ENCODE measurements at regions not wholly inside any gene's neighbourhood (a gene's known extent, or its start where the extent isn't known, plus 50 kb on each side); places are given as distances from the start of the nearest gene placed in this dataset.
"Not testable (repeated sequence)": the region's sequence is repeated elsewhere in the genome, so short reads cannot be mapped to it uniquely, and the experiment has no call there.

GRCh38 chr3:26193558-26193957, 403.7 kb downstream of the OXSM start:
- peak; percentile 49 to 56 for DNase-seq

GRCh38 chr3:26196781-26197180, 406.9 kb downstream of the OXSM start:
- no peak for DNase-seq

GRCh38 chr3:26198609-26199008, 408.7 kb downstream of the OXSM start:
- DNase-seq: no peak

GRCh38 chr3:26202169-26202568, 412.3 kb downstream of the OXSM start:
- no peak for DNase-seq

GRCh38 chr3:26205475-26205874, 415.6 kb downstream of the OXSM start:
- DNase-seq: peak in 1 of 2 experiments; percentile 6

- no peak for DNase-seq
These were observed 414.4 kb upstream of the LRRC3B start for GRCh38 chr3:26208201-26208600.

GRCh38 chr3:26229801-26230200, 392.8 kb upstream of the LRRC3B start:
- no peak for DNase-seq

GRCh38 chr3:26233374-26233773, 389.2 kb upstream of the LRRC3B start:
- DNase-seq: no peak

- no peak for DNase-seq
These were observed 386.0 kb upstream of the LRRC3B start for GRCh38 chr3:26236531-26236930.

GRCh38 chr3:26237036-26237682, 385.4 kb upstream of the LRRC3B start:
- DNase-seq: no peak

- not testable (repeated sequence) for DNase-seq
These were observed 378.0 kb upstream of the LRRC3B start for GRCh38 chr3:26244586-26244985.

GRCh38 chr3:26245236-26245635, 377.3 kb upstream of the LRRC3B start:
- no peak for DNase-seq

- DNase-seq: no peak
These were observed 375.7 kb upstream of the LRRC3B start for GRCh38 chr3:26246901-26247300.

- DNase-seq: no peak
These were observed 374.9 kb upstream of the LRRC3B start for GRCh38 chr3:26247712-26248111.

- DNase-seq: no peak
These were observed 370.6 kb upstream of the LRRC3B start for GRCh38 chr3:26252001-26252400.

GRCh38 chr3:26256224-26256623, 366.3 kb upstream of the LRRC3B start:
- DNase-seq: no peak

GRCh38 chr3:26259176-26259575, 363.4 kb upstream of the LRRC3B start:
- DNase-seq: no peak

- DNase-seq: no peak
These were observed 362.4 kb upstream of the LRRC3B start for GRCh38 chr3:26260139-26260538.

- no peak for DNase-seq
These were observed 357.9 kb upstream of the LRRC3B start for GRCh38 chr3:26264708-26265107.

GRCh38 chr3:26271848-26272247, 350.7 kb upstream of the LRRC3B start:
- DNase-seq: no peak

- DNase-seq: no peak
These were observed 349.4 kb upstream of the LRRC3B start for GRCh38 chr3:26273196-26273595.

- no peak for DNase-seq
These were observed 343.5 kb upstream of the LRRC3B start for GRCh38 chr3:26279091-26279490.

GRCh38 chr3:26280517-26280916, 342.1 kb upstream of the LRRC3B start:
- DNase-seq: no peak

GRCh38 chr3:26281284-26281985, 341.1 kb upstream of the LRRC3B start:
- no peak for DNase-seq

- DNase-seq: not testable (repeated sequence)
These were observed 338.1 kb upstream of the LRRC3B start for GRCh38 chr3:26284503-26284902.
